ENCODE measurements at regions not wholly inside any gene's neighbourhood (a gene's known extent, or its start where the extent isn't known, plus 50 kb on each side); places are given as distances from the start of the nearest gene placed in this dataset.

GRCh38 chr10:114767101-114767985, 54.2 kb upstream of the FHIP2A start (continued):
- TF ChIP-seq, protein P1, sequence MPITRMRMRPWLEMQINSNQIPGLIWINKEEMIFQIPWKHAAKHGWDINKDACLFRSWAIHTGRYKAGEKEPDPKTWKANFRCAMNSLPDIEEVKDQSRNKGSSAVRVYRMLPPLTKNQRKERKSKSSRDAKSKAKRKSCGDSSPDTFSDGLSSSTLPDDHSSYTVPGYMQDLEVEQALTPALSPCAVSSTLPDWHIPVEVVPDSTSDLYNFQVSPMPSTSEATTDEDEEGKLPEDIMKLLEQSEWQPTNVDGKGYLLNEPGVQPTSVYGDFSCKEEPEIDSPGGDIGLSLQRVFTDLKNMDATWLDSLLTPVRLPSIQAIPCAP (CRISPR knock-in tag; IDR thresholded peaks at IDR 0.05), result no peak
- TF ChIP-seq, protein P2, sequence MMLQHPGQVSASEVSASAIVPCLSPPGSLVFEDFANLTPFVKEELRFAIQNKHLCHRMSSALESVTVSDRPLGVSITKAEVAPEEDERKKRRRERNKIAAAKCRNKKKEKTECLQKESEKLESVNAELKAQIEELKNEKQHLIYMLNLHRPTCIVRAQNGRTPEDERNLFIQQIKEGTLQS (CRISPR knock-in tag; conservative IDR thresholded peaks at IDR 0.05), result no peak
- TF ChIP-seq NFYB (CRISPR knock-in tag; conservative IDR thresholded peaks at IDR 0.05; ENCODE audit: low read depth) (no peak), ELF4 (CRISPR knock-in tag; IDR thresholded peaks at IDR 0.05; ENCODE audit: low read depth) (no peak), HMGA2 (CRISPR knock-in tag; IDR thresholded peaks at IDR 0.05) (no peak), ZNF425 (CRISPR knock-in tag; conservative IDR thresholded peaks at IDR 0.05) (no peak), ZNF317 (CRISPR knock-in tag; IDR thresholded peaks at IDR 0.05; ENCODE audit: borderline replicate concordance, low read depth) (no peak), ZBTB43 (CRISPR knock-in tag; IDR thresholded peaks at IDR 0.05) (no peak), ATF1 (CRISPR knock-in tag; IDR thresholded peaks at IDR 0.05) (no peak), ZNF423 (CRISPR knock-in tag; IDR thresholded peaks at IDR 0.05) (no peak), TEAD1 (CRISPR knock-in tag; IDR thresholded peaks at IDR 0.05) (no peak), MXD4 (CRISPR knock-in tag; IDR thresholded peaks at IDR 0.05; ENCODE audit: borderline replicate concordance) (no peak), ETV6 (CRISPR knock-in tag; IDR thresholded peaks at IDR 0.05) (no peak), SMAD3 (CRISPR knock-in tag; IDR thresholded peaks at IDR 0.05; ENCODE audit: borderline replicate concordance) (peak; percentile 19; the same call in 1 of the 2 replicates), GABPB1 (CRISPR knock-in tag; IDR thresholded peaks at IDR 0.05) (no peak), ZNF138 (CRISPR knock-in tag; conservative IDR thresholded peaks at IDR 0.05) (no peak), EMX1 (CRISPR knock-in tag; IDR thresholded peaks at IDR 0.05) (no peak), IRF2 (CRISPR knock-in tag; IDR thresholded peaks at IDR 0.05; ENCODE audit: borderline replicate concordance, low read depth) (no peak), CREB1 (CRISPR knock-in tag; IDR thresholded peaks at IDR 0.05) (no peak), TCF7 (CRISPR knock-in tag; IDR thresholded peaks at IDR 0.05; ENCODE audit: low read depth) (0 out of 2 replicates have a peak, but pooled peaks have one; percentile 27), HMGXB4 (CRISPR knock-in tag; IDR thresholded peaks at IDR 0.05) (peak; percentile 33; the same call in 1 of the 2 replicates), PRRX2 (CRISPR knock-in tag; IDR thresholded peaks at IDR 0.05) (no peak)
- TF ChIP-seq, protein P3, sequence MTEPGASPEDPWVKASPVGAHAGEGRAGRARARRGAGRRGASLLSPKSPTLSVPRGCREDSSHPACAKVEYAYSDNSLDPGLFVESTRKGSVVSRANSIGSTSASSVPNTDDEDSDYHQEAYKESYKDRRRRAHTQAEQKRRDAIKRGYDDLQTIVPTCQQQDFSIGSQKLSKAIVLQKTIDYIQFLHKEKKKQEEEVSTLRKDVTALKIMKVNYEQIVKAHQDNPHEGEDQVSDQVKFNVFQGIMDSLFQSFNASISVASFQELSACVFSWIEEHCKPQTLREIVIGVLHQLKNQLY (CRISPR knock-in tag; IDR thresholded peaks at IDR 0.05), result no peak

All from WTC11 (cell line).